HepG2 (cell line): ENCODE measurements at regions not wholly inside any gene's neighbourhood (a gene's known extent, or its start where the extent isn't known, plus 50 kb on each side); places are given as distances from the start of the nearest gene placed in this dataset.

ENCODE experiments used
- CREB3 ChIP-seq: sonication (generic); formaldehyde crosslinking; IDR thresholded peaks from 2 replicates; pipeline ENCODE4 v1.5.0; 2020; ENCODE audit warnings: missing genetic modification reagents
- EZH2 ChIP-seq: conservative IDR thresholded peaks from 2 replicates; pipeline ENCODE4 v1.6.1; 2012; ENCODE audit warnings: mild to moderate bottlenecking, low read depth, low read length, moderate library complexity
- MEIS1 ChIP-seq: sonication (generic); formaldehyde crosslinking; IDR thresholded peaks from 2 replicates; pipeline ENCODE4 v1.9.0; 2021; ENCODE audit warnings: mild to moderate bottlenecking, missing genetic modification reagents, moderate library complexity, borderline replicate concordance
- ZBTB44 ChIP-seq: sonication (generic); formaldehyde crosslinking; IDR thresholded peaks from 2 replicates; pipeline ENCODE4 v1.4.0; 2020; ENCODE audit warnings: missing genetic modification reagents
- ZNF841 ChIP-seq: sonication (generic); formaldehyde crosslinking; IDR thresholded peaks from 2 replicates; pipeline ENCODE4 v1.8.1; 2023; ENCODE audit warnings: missing genetic modification reagents, borderline replicate concordance

GRCh38 chr3:194025119-194025518 is 110.8 kb upstream of the HES1 start:
- TF ChIP-seq EZH2: no peak
- no peak for TF ChIP-seq ZNF841 (CRISPR knock-in tag)
- TF ChIP-seq CREB3 (CRISPR knock-in tag): no peak
- no peak for TF ChIP-seq ZBTB44 (CRISPR knock-in tag)
- no peak for TF ChIP-seq MEIS1 (CRISPR knock-in tag)
